Ecto neural progenitor cell (in vitro differentiated cells): ENCODE measurements at regions not wholly inside any gene's neighbourhood (a gene's known extent, or its start where the extent isn't known, plus 50 kb on each side); places are given as distances from the start of the nearest gene placed in this dataset.
"Not testable (repeated sequence)": the region's sequence is repeated elsewhere in the genome, so short reads cannot be mapped to it uniquely, and the experiment has no call there.

Experiments
- DNase-seq: peaks from one replicate; pipeline ENCODE4 v3.0.0-alpha.2; 2018; ENCODE audit warnings: low spot score

GRCh38 chr16:85441189-85441889 lies 171.8 kb upstream of the GSE1 start:
- DNase-seq: no peak

GRCh38 chr16:85441890-85442670 lies 171.0 kb upstream of the GSE1 start:
- no peak for DNase-seq

GRCh38 chr16:85443116-85443515 lies 170.0 kb upstream of the GSE1 start:
- no peak for DNase-seq

GRCh38 chr16:85443531-85443930 lies 169.6 kb upstream of the GSE1 start:
- no peak for DNase-seq

- DNase-seq: no peak
Measured at GRCh38 chr16:85445064-85445778, 167.9 kb upstream of the GSE1 start.

GRCh38 chr16:85445779-85446222 lies 167.3 kb upstream of the GSE1 start:
- DNase-seq: no peak

GRCh38 chr16:85446951-85447692 lies 166.0 kb upstream of the GSE1 start:
- no peak for DNase-seq

- no peak for DNase-seq
Measured at GRCh38 chr16:85447693-85448313, 165.3 kb upstream of the GSE1 start.

- DNase-seq: no peak
Measured at GRCh38 chr16:85448557-85449190, 164.4 kb upstream of the GSE1 start.

- DNase-seq: no peak
Measured at GRCh38 chr16:85449191-85449884, 163.8 kb upstream of the GSE1 start.

- no peak for DNase-seq
Measured at GRCh38 chr16:85449885-85450245, 163.3 kb upstream of the GSE1 start.

- not testable (repeated sequence) for DNase-seq
Measured at GRCh38 chr16:85451142-85451541, 162.0 kb upstream of the GSE1 start.

- no peak for DNase-seq
Measured at GRCh38 chr16:85451641-85452363, 161.3 kb upstream of the GSE1 start.

GRCh38 chr16:85452364-85453193 lies 160.5 kb upstream of the GSE1 start:
- no peak for DNase-seq

- no peak for DNase-seq
Measured at GRCh38 chr16:85453194-85453678, 159.9 kb upstream of the GSE1 start.

GRCh38 chr16:85453703-85454102 lies 159.4 kb upstream of the GSE1 start:
- DNase-seq: no peak

- DNase-seq: no peak
Measured at GRCh38 chr16:85454171-85454872, 158.8 kb upstream of the GSE1 start.

GRCh38 chr16:85455534-85455933 lies 157.6 kb upstream of the GSE1 start:
- no peak for DNase-seq
